Thoracic aorta (tissue), 2 donors: ENCODE measurements at regions not wholly inside any gene's neighbourhood (a gene's known extent, or its start where the extent isn't known, plus 50 kb on each side); places are given as distances from the start of the nearest gene placed in this dataset.

Source experiments
- ATAC-seq: fragments of 150-250 bp; one replicate; pipeline ENCODE4 v1.8.0; 2017; ENCODE audit warnings: low read depth; ENCODE audit not compliant: insufficient number of reproducible peaks, low FRiP score
- DNase-seq: peaks from one replicate; pipeline ENCODE4 v3.0.0-alpha.2; 2020; ENCODE audit warnings: low spot score
- H3K27ac ChIP-seq, 2 donors: fragments of 200-600 bp; sonication (generic); 1 replicate in 1 of 2; 2 replicates in 1 of 2; pipeline ENCODE4 v1.5.1; 2016; ENCODE audit warnings: mild to moderate bottlenecking in 2 of 2, moderate library complexity in 2 of 2
- H3K27me3 ChIP-seq: fragments of 200-600 bp; sonication (generic); replicated peaks from 2 replicates; pipeline ENCODE4 v1.6.0; 2016; ENCODE audit warnings: mild to moderate bottlenecking; ENCODE audit not compliant: insufficient read depth
- H3K36me3 ChIP-seq: fragments of 200-600 bp; sonication (generic); one replicate; pipeline ENCODE4 v1.5.1; 2016
- H3K4me1 ChIP-seq, 2 donors: fragments of 200-600 bp; sonication (generic); 1 replicate in 1 of 2; 2 replicates in 1 of 2; pipeline versions ENCODE4 v1.5.1 to v1.6.0; 2016; ENCODE audit warnings: low read depth in 2 of 2, mild to moderate bottlenecking in 1 of 2; ENCODE audit not compliant: control insufficient read depth in 1 of 2
- H3K4me3 ChIP-seq: fragments of 200-600 bp; sonication (generic); 2 replicates; pipeline ENCODE4 v1.5.1; 2016; ENCODE audit warnings: mild to moderate bottlenecking
- H3K9me3 ChIP-seq: fragments of 200-600 bp; sonication (generic); 2 replicates; pipeline ENCODE4 v1.5.1; 2016
- TF ChIP-seq, protein P1 (sequence below): fragments of 200-600 bp; sonication (generic); IDR thresholded peaks from one replicate; pipeline ENCODE4 v1.5.1; 2019; ENCODE audit warnings: antibody characterized with exemption

DNA sequence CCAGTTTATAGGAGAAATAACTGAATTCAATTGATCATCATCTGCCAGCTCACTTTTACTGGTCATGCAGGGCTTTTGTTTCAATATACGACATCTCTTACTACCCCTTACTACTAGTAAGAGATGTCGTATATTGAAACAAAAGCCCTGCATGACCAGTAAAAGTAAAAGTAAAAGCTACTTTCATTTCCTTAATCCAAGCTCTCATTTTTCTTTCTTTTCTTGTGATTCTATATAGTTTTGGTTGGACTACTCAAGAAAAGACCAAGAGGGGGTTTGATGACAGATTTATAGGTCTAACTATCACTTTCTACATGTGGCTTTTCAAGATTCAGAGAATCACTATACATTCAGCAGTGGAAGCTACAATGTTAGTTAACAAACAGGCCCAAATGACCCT is 1237.3 kb downstream of the ROBO2 start:
- no peaks in the 10 kb centered on the region for H3K36me3 ChIP-seq
- no peak overlapping the region for H3K27ac ChIP-seq
- no peak for ATAC-seq
- TF ChIP-seq, protein P1, sequence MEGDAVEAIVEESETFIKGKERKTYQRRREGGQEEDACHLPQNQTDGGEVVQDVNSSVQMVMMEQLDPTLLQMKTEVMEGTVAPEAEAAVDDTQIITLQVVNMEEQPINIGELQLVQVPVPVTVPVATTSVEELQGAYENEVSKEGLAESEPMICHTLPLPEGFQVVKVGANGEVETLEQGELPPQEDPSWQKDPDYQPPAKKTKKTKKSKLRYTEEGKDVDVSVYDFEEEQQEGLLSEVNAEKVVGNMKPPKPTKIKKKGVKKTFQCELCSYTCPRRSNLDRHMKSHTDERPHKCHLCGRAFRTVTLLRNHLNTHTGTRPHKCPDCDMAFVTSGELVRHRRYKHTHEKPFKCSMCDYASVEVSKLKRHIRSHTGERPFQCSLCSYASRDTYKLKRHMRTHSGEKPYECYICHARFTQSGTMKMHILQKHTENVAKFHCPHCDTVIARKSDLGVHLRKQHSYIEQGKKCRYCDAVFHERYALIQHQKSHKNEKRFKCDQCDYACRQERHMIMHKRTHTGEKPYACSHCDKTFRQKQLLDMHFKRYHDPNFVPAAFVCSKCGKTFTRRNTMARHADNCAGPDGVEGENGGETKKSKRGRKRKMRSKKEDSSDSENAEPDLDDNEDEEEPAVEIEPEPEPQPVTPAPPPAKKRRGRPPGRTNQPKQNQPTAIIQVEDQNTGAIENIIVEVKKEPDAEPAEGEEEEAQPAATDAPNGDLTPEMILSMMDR, result no peak
- H3K27me3 ChIP-seq, result no peaks in the 10 kb centered on the region
- H3K9me3 ChIP-seq, result no peaks in the 10 kb centered on the region
- no peaks in the 10 kb centered on the region for H3K4me1 ChIP-seq
- no peak for DNase-seq
- H3K4me3 ChIP-seq, result no peak overlapping the region

- no peak for ATAC-seq
- no peaks in the 10 kb centered on the region for H3K36me3 ChIP-seq
- no peak overlapping the region for H3K27ac ChIP-seq
- no peaks in the 10 kb centered on the region for H3K27me3 ChIP-seq
- DNase-seq, result no peak
- H3K4me1 ChIP-seq, result no peaks in the 10 kb centered on the region
- no peak overlapping the region for H3K4me3 ChIP-seq
- TF ChIP-seq, protein P1, result no peak
- no peaks in the 10 kb centered on the region for H3K9me3 ChIP-seq
These were observed 1237.9 kb downstream of the ROBO2 start for GRCh38 chr3:78277801-78278200.

DNA sequence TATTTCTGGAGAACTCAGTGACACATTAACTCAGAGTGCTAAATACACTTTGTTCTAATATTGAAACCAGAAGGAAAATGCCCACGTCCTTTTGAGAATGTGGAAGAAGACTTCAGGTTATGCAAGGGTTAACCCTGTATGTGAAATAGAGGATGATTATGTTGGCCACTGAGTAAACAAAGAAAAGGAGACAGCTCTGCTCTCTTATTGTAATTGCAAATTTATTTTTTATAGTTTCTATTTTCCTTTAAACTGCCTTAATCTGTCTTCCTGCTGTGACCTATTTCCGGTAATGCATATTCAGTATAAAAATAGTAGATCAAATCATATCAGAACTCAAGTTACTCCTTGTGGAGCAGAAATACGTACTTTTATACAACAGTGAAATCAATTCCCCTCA is 1239.2 kb downstream of the ROBO2 start:
- no peaks in the 10 kb centered on the region for H3K4me1 ChIP-seq
- ATAC-seq (no peak), DNase-seq (no peak)
- H3K27ac ChIP-seq, result no peak overlapping the region
- H3K27me3 ChIP-seq, result no peaks in the 10 kb centered on the region
- H3K9me3 ChIP-seq, result no peaks in the 10 kb centered on the region
- no peak overlapping the region for H3K4me3 ChIP-seq
- TF ChIP-seq, protein P1, result no peak
- H3K36me3 ChIP-seq, result no peaks in the 10 kb centered on the region

GRCh38 chr3:78281381-78281780 is 1241.5 kb downstream of the ROBO2 start:
- no peak overlapping the region for H3K4me3 ChIP-seq
- DNase-seq (no peak), ATAC-seq (no peak)
- no peaks in the 10 kb centered on the region for H3K4me1 ChIP-seq
- no peaks in the 10 kb centered on the region for H3K27me3 ChIP-seq
- no peak overlapping the region for H3K27ac ChIP-seq
- TF ChIP-seq, protein P1, result no peak
- no peaks in the 10 kb centered on the region for H3K9me3 ChIP-seq
- no peaks in the 10 kb centered on the region for H3K36me3 ChIP-seq

DNA sequence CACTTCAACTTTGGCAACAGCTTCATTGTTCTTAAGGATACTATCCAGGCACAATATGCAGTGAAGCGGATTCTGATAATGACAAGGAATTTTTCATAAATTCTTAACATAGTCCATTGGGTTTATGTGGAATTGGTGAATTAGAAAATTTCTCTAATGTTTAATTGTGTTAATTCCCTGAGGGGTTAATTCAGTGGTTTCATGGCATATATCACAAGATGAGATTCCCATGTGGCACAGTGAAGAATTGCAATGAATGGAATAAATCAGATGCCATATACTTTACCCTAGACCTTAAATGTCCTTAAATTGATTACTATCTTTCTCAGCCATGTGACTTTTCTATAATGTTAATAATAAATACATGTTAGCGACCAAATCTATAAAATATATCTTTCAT is 1244.1 kb downstream of the ROBO2 start:
- ATAC-seq, result no peak
- no peaks in the 10 kb centered on the region for H3K36me3 ChIP-seq
- H3K4me3 ChIP-seq, result no peak overlapping the region
- TF ChIP-seq, protein P1, result no peak
- H3K9me3 ChIP-seq, result no peaks in the 10 kb centered on the region
- H3K27me3 ChIP-seq, result no peaks in the 10 kb centered on the region
- H3K27ac ChIP-seq, result no peak overlapping the region
- DNase-seq, result no peak
- no peaks in the 10 kb centered on the region for H3K4me1 ChIP-seq
